ENCODE measurements at regions not wholly inside any gene's neighbourhood (a gene's known extent, or its start where the extent isn't known, plus 50 kb on each side); places are given as distances from the start of the nearest gene placed in this dataset.
"Not testable (repeated sequence)": the region's sequence is repeated elsewhere in the genome, so short reads cannot be mapped to it uniquely, and the experiment has no call there.

- TF ChIP-seq, protein P1, sequence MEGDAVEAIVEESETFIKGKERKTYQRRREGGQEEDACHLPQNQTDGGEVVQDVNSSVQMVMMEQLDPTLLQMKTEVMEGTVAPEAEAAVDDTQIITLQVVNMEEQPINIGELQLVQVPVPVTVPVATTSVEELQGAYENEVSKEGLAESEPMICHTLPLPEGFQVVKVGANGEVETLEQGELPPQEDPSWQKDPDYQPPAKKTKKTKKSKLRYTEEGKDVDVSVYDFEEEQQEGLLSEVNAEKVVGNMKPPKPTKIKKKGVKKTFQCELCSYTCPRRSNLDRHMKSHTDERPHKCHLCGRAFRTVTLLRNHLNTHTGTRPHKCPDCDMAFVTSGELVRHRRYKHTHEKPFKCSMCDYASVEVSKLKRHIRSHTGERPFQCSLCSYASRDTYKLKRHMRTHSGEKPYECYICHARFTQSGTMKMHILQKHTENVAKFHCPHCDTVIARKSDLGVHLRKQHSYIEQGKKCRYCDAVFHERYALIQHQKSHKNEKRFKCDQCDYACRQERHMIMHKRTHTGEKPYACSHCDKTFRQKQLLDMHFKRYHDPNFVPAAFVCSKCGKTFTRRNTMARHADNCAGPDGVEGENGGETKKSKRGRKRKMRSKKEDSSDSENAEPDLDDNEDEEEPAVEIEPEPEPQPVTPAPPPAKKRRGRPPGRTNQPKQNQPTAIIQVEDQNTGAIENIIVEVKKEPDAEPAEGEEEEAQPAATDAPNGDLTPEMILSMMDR (IDR thresholded peaks at IDR 0.05), result no peak
- Histone ChIP-seq H3K4me1 (no peaks in the 10 kb centered on the region), H3K36me3 (no peaks in the 10 kb centered on the region), H3K9me3 (no peaks in the 10 kb centered on the region), H3K27me3 (ENCODE audit: low read depth) (no peaks in the 10 kb centered on the region), H3K4me3 (no peak overlapping the region), H3K27ac (no peak overlapping the region)
- intact Hi-C loops (cut with DNase I), result no loop called here
- ATAC-seq (no peak), DNase-seq (no peak)
Measured at GRCh38 chr5:162948677-162949076, 488.7 kb upstream of the CCNG1 start.

DNA sequence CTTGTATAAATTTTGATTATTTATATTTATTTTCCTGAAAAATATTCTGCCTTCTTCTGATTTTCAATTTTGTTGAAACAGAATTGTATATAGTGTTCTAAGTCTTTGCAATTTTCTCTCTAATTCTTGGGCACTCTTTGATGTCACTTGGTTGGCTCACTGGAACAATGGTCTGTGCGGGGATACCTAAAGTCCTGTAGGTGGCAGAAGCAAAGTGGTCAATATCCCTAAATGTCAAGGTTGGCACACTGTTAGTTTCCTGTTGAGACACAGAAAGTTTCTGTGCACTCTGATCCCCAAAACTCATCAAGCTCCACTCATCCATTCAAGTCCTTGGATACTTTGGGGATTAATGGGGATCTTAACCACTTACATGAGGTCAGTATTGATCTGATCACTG lies 480.8 kb upstream of the CCNG1 start:
- TF ChIP-seq, protein P1 (IDR thresholded peaks at IDR 0.05), result no peak
- Histone ChIP-seq H3K36me3 (no peaks in the 10 kb centered on the region), H3K4me3 (no peak overlapping the region), H3K9me3 (no peaks in the 10 kb centered on the region), H3K27me3 (ENCODE audit: low read depth) (no peaks in the 10 kb centered on the region), H3K27ac (no peak overlapping the region), H3K4me1 (no peaks in the 10 kb centered on the region)
- ATAC-seq (no peak), DNase-seq (no peak)
- intact Hi-C loops (cut with DNase I), result no loop called here

DNA sequence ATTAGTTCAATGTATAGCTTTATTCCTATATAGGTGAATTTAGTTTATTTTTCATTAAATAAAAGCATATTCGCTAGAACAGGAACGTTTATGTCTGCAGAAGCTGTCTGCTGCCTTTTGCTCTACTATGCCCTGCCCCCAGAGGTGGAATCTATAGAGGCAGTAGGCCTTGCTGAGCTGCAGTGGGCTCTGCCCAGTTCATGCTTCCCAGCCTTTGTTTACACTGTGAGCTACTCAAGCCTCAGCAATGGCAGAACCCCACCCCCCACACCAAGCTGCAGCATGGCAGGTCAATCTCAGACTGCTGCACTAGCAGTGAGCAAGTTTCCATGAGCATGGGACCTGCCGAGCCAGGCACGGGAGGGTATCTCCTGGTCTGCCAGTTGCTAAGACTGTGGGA lies 473.3 kb upstream of the CCNG1 start:
- H3K27me3 ChIP-seq (ENCODE audit: low read depth); ATAC-seq; H3K27ac ChIP-seq; H3K4me3 ChIP-seq; H3K4me1 ChIP-seq; H3K9me3 ChIP-seq; intact Hi-C loops (cut with DNase I); DNase-seq; H3K36me3 ChIP-seq: not testable (repeated sequence)

DNA sequence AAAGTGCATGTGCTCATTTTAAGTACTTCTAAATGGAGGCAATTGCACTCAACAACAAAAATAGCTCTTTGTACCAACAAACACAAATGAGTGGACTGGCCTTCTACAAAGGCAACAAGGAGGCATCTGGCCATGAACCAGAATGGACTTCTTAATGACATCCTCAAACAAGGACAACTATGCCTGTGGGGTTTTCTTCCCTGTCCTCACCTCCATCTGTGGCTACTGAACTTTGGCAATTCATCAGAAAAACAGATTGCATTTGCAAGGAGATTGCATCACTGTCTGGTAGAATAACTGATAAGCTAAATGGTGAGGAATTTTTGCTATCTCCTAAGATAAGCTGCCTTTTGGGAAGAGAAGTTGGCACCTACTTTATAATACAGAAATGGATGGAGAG lies 447.3 kb upstream of the CCNG1 start:
- no peaks in the 10 kb centered on the region for H3K27me3 ChIP-seq (ENCODE audit: low read depth)
- intact Hi-C loops (cut with DNase I), result no loop called here
- no peaks in the 10 kb centered on the region for H3K4me1 ChIP-seq
- H3K27ac ChIP-seq, result no peak overlapping the region
- H3K36me3 ChIP-seq, result no peaks in the 10 kb centered on the region
- no peak overlapping the region for H3K4me3 ChIP-seq
- ATAC-seq, result no peak
- TF ChIP-seq, protein P1 (IDR thresholded peaks at IDR 0.05), result no peak
- H3K9me3 ChIP-seq, result no peaks in the 10 kb centered on the region
- DNase-seq, result no peak

DNA sequence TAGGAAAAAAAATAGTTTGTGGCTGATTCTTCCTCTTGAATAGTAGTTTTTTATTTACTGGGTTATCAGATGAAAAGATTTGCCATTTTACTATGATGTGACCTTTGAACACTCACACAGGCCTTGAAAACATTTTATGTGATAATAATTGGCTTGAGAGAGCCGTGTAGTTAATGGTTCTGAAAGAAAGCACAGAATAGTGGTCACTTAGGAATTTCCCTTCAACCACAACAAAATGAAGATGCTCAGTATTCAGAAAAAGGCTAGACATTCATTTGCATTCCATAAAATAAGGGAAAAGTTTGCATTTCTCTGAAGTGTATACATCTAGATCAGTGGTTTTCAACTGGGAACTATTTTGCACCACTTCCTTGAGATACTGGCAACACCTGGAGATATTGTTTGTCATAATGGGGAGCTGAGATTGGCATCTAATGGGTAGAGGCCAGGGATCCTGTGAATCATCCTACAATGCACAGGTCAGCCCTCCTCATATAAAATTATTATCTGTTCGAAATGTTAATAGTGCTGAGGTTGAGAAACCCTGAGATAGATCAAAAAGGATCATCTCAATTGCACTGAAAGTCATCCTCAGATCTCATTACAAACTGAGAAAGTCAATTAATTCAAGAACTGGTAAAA lies 446.4 kb upstream of the CCNG1 start:
- ATAC-seq (no peak), DNase-seq (no peak)
- intact Hi-C loops (cut with DNase I), result no loop called here
- Histone ChIP-seq H3K27ac (no peak overlapping the region), H3K36me3 (no peaks in the 10 kb centered on the region), H3K4me1 (no peaks in the 10 kb centered on the region), H3K4me3 (no peak overlapping the region), H3K9me3 (no peaks in the 10 kb centered on the region), H3K27me3 (ENCODE audit: low read depth) (no peaks in the 10 kb centered on the region)
- TF ChIP-seq, protein P1 (IDR thresholded peaks at IDR 0.05), result no peak

DNA sequence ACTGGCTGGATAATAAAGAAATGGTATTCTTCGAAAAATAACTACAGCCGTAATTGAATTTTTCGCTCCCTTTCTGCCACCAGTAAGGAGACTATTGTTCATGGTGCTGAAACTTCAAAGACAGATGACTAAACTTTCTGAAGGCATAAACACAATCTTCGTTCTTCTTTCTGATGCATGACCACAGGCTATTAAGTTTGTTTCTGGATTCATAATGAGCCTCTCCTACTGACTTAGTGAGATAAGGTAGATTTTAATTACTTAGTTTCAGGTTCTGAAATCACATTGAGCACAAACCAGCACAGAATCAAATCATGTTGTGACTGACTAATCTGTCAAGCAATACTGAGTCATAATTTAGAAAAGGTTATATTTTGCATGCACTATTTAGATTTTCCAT lies 441.8 kb upstream of the CCNG1 start:
- Histone ChIP-seq H3K4me1 (no peaks in the 10 kb centered on the region), H3K4me3 (no peak overlapping the region), H3K36me3 (no peaks in the 10 kb centered on the region), H3K27ac (no peak overlapping the region), H3K27me3 (ENCODE audit: low read depth) (no peaks in the 10 kb centered on the region), H3K9me3 (no peaks in the 10 kb centered on the region)
- intact Hi-C loops (cut with DNase I), result no loop called here
- ATAC-seq (no peak), DNase-seq (no peak)
- TF ChIP-seq, protein P1 (IDR thresholded peaks at IDR 0.05), result no peak
